GM23248 (cell line): ENCODE measurements at regions not wholly inside any gene's neighbourhood (a gene's known extent, or its start where the extent isn't known, plus 50 kb on each side); places are given as distances from the start of the nearest gene placed in this dataset.

Experiments
- EZH2 ChIP-seq: fragments of 200-600 bp; sonication (generic); IDR thresholded peaks from 2 replicates; pipeline ENCODE4 v1.6.1; 2018; ENCODE audit warnings: antibody characterized with exemption, mild to moderate bottlenecking; ENCODE audit not compliant: insufficient read depth, poor library complexity, severe bottlenecking
- EZH2phosphoT487 ChIP-seq: fragments of 200-600 bp; sonication (generic); IDR thresholded peaks from 2 replicates; pipeline ENCODE4 v1.6.1; 2018; ENCODE audit warnings: antibody characterized with exemption, moderate library complexity, mild to moderate bottlenecking, low read depth; ENCODE audit not compliant: insufficient read depth

DNA sequence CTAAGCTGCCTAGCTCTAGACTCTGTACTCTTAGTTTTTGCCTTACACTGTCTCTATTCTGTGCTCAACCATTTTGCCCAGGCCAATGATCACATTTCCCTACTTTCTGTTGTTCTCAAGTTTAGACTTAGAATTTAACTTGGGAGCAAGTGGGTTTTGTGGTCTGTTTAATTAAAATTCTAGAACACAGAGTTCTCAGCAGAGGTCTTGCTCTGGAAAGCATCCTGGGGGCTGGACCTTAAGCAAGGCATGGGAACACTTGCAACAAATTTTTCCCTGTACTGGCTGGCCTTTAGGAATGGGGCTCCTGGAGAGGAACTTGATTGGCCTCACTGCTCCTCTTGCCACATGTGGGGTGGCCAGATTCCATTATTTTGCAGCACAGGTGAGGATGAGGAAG is 236.3 kb upstream of the LRTM1 start:
- TF ChIP-seq EZH2: no peak
- TF ChIP-seq EZH2phosphoT487: no peak
